Epithelial cell of proximal tubule (primary cell): ENCODE measurements at regions not wholly inside any gene's neighbourhood (a gene's known extent, or its start where the extent isn't known, plus 50 kb on each side); places are given as distances from the start of the nearest gene placed in this dataset.

Experiments
- DNase-seq: peaks from one replicate; pipeline ENCODE4 v3.0.0-alpha.2; 2011; ENCODE audit warnings: low read depth
- H3K4me3 ChIP-seq: 2 replicates; pipeline ENCODE4 v1.5.1; 2011; ENCODE audit warnings: low read depth, mild to moderate bottlenecking, low read length
- CTCF ChIP-seq: conservative IDR thresholded peaks from 2 replicates; pipeline ENCODE4 v1.5.1; 2012; ENCODE audit warnings: low read depth, mild to moderate bottlenecking, low read length

GRCh38 chr7:47034180-47034579 is 547.7 kb downstream of the TNS3 start:
- TF ChIP-seq CTCF, result no peak
- H3K4me3 ChIP-seq, result no peak overlapping the region
- DNase-seq, result no peak

GRCh38 chr7:47032536-47032908 is 549.4 kb downstream of the TNS3 start:
- no peak for TF ChIP-seq CTCF
- no peak for DNase-seq
- no peak overlapping the region for H3K4me3 ChIP-seq

- DNase-seq, result no peak
- TF ChIP-seq CTCF, result no peak
- H3K4me3 ChIP-seq, result no peak overlapping the region
Measured at GRCh38 chr7:47031786-47032535, 550.0 kb downstream of the TNS3 start.

GRCh38 chr7:47028284-47028683 is 553.6 kb downstream of the TNS3 start:
- DNase-seq, result no peak
- no peak for TF ChIP-seq CTCF
- no peak overlapping the region for H3K4me3 ChIP-seq

GRCh38 chr7:47027695-47028240 is 554.1 kb downstream of the TNS3 start:
- TF ChIP-seq CTCF, result no peak
- H3K4me3 ChIP-seq, result no peak overlapping the region
- no peak for DNase-seq

GRCh38 chr7:47026780-47027361 is 555.0 kb downstream of the TNS3 start:
- H3K4me3 ChIP-seq, result no peak overlapping the region
- no peak for TF ChIP-seq CTCF
- no peak for DNase-seq
